Activated CD4-positive, alpha-beta T cell treated with anti-CD3 and anti-CD28 coated beads, Interleukin-2, amount 50 U/mL, for 4 hours (primary cell): ENCODE measurements at regions not wholly inside any gene's neighbourhood (a gene's known extent, or its start where the extent isn't known, plus 50 kb on each side); places are given as distances from the start of the nearest gene placed in this dataset.

ENCODE experiments used
- DNase-seq, 2 experiments: peaks; one replicate each; pipeline ENCODE4 v3.0.0-alpha.2; 2020

GRCh38 chr1:58307431-58307830 lies 239.1 kb downstream of the OMA1 start:
- DNase-seq = no peak

GRCh38 chr1:58305622-58306021 lies 240.9 kb downstream of the OMA1 start:
- no peak for DNase-seq

DNA sequence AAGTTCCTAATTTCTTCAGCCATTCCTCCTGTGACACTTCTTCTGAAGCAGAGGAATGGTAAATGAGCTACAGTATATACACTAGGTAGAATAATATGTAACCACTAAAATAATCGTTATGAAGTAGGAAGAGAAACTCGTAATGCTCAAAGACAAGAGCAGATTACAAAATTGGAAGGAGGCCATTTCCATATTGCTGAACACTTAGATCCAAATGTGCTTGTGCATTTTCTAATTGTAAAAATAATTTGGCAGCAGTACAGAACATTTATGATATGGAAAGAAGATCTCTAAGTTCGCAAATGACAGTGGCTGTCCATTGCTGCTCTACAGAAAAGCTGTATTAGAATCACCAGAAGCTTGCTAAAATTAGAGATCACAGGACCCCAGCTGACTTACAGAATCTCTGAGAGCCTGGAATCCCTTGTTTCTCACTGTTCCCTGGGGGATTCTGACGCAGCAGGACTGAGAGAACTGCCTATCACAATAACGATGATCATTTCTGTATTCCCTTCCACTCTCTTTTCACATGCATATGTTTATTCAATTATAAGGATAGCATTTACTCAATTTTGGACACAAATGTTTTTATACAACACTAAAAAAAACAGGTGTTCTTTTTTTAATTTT lies 242.1 kb downstream of the OMA1 start:
- DNase-seq = no peak

- DNase-seq = no peak
Observed at GRCh38 chr1:58303841-58304240, 242.7 kb downstream of the OMA1 start.

GRCh38 chr1:58293388-58293787 lies 253.1 kb downstream of the OMA1 start:
- no peak for DNase-seq

DNA sequence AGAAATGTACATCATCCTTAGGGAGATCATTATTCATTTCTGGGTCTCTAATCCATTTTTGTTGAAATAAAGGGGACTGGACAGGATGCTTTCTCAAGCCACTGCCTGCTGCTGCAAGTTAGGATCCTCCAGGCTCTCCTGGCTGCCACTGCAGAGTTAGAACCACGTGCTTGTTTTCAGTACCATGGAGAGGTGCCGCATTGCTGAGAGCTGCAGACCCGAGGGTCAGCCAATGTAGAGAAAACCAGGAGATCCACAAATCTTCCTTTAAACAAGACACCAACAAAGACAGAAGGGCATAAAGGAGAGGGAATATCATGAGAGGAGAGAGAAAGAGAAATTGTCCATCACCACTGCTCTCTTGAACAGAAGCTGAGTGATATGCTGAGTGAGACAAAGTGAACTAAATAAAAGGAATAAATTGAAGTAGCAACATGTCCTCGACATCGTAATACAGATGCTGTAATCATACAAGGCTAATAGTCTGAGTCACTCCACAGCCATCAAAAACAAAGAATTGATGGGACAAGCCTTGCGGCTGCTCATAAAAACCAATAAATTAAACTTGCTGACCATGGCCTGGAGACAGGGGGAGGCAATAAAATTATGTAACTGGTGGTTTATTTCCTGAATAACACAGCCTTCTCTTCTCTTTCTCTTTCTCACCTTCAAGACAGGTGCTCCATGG lies 255.7 kb downstream of the OMA1 start:
- no peak for DNase-seq

- DNase-seq = no peak
Observed at GRCh38 chr1:58288624-58289142, 257.8 kb downstream of the OMA1 start.

GRCh38 chr1:58287894-58288623 lies 258.5 kb downstream of the OMA1 start:
- DNase-seq = no peak

DNA sequence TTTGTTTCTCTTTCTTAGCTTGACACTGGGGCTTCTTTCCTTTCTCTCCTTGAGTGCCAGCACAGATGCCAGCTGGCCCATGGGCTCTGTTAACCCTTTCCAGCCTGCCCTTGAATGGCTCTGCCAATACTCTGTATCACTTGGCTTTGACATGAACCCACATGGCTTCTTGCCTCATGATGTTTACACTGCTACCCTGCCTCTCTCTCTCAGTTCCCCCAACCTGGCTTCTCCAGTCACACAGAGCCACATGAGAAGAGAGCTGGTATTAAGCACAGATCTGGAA lies 262.4 kb downstream of the OMA1 start:
- DNase-seq = no peak

DNA sequence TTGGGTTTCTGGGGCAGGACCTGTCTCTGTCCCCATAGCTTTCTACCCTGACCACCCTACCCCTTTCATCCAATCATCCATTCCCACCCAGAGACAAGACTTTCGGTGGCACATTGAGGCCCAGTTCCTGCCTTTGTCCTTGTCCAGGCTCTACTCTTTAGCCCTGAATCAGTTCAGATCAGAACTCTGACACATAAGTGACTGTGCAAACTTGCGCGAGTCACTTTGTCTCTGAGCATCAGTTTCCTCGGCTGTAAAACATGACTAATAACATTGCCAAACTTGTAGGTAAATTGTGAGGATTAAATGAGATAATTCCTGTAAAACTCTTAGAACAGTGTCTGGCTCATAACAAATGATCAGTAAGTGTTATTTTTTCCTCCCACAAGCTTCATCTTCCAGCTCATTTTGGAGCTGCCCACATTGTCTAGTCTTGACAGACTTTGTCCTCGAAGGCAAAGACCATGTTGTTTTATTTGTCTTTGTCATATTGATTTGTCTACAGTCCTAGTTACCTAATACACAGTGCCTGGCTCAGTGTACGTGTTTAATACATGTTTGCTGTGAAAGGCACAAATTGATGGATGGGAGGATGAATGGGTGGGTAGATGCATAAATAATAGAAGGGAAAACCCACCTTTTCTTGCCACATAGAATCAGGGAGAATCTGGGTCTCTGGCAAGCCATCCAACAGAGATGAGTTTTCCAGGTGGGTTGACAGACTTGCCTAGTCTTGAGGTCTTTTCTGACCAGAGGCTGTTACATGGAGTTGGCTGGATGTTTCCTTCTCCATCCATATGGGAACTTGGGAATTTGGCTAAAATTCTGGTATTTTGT lies 262.9 kb downstream of the OMA1 start:
- DNase-seq = no peak

DNA sequence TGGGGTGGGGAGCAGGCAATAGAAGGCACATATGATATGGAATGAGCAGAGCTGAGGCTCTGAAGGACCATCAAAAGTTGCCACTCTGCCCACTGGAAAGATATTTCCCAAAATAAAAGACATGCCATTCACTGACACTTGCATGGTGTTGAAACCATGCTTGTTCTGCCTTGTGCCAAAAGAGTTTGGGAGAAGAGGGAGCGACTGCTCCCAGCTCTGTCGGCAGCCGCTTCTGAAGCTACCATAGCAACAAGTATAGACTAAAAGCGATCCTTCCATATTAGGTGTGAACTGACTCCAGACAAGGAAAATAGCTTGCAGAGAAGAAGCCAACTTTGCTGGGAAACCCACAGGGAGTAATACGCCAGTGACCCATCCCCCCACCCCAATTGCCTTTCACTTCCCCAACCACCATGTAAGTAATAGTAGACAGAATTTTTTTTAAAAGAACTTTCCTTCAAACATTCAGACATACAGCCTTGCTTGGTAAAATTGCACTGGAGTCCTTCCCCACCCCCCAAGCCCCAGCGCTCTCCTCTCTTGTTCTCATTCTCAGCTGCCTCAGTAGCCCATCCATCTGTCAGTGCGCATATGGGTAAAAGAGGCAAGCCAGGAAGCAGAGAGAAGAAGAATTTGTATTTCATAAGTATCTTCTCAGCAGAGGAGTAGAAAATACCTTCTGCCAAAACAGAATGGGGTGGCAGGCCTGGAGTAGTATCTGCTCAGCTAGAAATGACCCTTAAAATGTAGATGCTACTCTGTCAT lies 263.7 kb downstream of the OMA1 start:
- DNase-seq = no peak

DNA sequence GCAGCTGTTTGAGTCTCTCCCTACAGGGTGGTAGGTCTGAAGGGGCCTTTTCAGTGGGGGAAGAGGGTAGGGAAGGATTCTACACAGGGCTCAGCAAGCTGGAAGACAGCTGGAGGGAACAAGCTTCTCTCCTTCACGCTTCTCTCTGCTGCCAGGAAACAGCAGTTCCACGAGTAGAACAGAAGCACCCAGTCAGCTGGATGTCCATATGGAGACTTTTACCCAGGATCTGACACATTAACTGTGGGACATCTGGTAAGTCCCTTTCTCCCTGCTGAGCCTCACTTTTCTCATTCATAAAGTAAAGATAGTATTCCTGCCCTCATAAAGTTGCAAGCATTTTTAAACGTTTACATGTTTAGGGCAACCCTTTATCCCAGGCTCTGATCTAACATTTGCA lies 280.3 kb downstream of the OMA1 start:
- DNase-seq = no peak

GRCh38 chr1:58264462-58264861 lies 282.1 kb downstream of the OMA1 start:
- no peak for DNase-seq

DNA sequence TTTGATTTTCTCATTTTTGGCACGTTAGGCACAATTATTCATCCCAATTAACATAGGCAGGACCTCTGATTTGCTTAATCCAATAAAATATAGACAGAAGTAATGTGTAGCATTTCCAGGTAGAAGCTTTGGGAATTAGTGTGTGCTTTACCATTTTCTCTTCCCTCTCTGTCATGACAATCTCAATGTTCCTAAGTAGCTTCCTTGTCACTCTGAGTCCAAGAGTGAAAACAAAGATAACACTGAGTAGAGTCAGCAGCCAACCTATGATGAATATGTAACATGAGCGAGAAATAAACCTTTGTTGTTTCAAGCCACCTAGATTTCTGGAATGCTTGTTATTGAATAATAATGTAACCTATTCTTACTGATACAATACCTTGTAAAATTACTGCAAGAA lies 283.8 kb downstream of the OMA1 start:
- DNase-seq = no peak

GRCh38 chr1:58258082-58258481 lies 288.4 kb downstream of the OMA1 start:
- DNase-seq = no peak

GRCh38 chr1:58257003-58257402 lies 289.5 kb downstream of the OMA1 start:
- DNase-seq = no peak

GRCh38 chr1:58256546-58256945 lies 290.0 kb downstream of the OMA1 start:
- no peak for DNase-seq

- DNase-seq = no peak
Observed at GRCh38 chr1:58256041-58256440, 290.5 kb downstream of the OMA1 start.

GRCh38 chr1:58255192-58255591 lies 291.3 kb downstream of the OMA1 start:
- DNase-seq = no peak

GRCh38 chr1:58251430-58252073 lies 295.0 kb downstream of the OMA1 start:
- no peak for DNase-seq

GRCh38 chr1:58250587-58250948 lies 296.0 kb downstream of the OMA1 start:
- DNase-seq = no peak
